ENCODE measurements at regions not wholly inside any gene's neighbourhood (a gene's known extent, or its start where the extent isn't known, plus 50 kb on each side); places are given as distances from the start of the nearest gene placed in this dataset.

DNA sequence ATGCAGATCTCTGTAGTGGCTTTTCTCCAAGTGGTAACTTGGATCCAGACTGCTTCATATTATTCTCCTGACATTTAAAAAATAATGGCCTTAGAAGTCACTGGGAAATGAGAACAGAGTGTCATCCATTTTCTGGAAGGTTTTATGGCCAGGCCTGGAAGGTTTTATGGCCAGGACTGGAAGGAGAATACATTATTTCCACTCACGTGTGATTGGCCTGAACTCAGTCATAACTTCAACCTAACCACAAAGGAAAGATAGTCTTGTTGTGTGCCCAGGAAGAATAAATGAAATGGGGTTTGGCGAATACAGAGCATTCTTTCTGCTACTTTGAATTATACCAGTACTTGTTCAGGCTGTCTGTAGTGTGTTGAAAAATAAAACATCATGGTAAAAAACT lies 360.9 kb downstream of the GPAM start:
- TF ChIP-seq, protein P1, sequence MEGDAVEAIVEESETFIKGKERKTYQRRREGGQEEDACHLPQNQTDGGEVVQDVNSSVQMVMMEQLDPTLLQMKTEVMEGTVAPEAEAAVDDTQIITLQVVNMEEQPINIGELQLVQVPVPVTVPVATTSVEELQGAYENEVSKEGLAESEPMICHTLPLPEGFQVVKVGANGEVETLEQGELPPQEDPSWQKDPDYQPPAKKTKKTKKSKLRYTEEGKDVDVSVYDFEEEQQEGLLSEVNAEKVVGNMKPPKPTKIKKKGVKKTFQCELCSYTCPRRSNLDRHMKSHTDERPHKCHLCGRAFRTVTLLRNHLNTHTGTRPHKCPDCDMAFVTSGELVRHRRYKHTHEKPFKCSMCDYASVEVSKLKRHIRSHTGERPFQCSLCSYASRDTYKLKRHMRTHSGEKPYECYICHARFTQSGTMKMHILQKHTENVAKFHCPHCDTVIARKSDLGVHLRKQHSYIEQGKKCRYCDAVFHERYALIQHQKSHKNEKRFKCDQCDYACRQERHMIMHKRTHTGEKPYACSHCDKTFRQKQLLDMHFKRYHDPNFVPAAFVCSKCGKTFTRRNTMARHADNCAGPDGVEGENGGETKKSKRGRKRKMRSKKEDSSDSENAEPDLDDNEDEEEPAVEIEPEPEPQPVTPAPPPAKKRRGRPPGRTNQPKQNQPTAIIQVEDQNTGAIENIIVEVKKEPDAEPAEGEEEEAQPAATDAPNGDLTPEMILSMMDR (IDR thresholded peaks at IDR 0.05), result no peak
- no peak for TF ChIP-seq POLR2A (IDR thresholded peaks at IDR 0.05)
